ENCODE measurements at regions not wholly inside any gene's neighbourhood (a gene's known extent, or its start where the extent isn't known, plus 50 kb on each side); places are given as distances from the start of the nearest gene placed in this dataset.
"Not testable (repeated sequence)": the region's sequence is repeated elsewhere in the genome, so short reads cannot be mapped to it uniquely, and the experiment has no call there.

DNA sequence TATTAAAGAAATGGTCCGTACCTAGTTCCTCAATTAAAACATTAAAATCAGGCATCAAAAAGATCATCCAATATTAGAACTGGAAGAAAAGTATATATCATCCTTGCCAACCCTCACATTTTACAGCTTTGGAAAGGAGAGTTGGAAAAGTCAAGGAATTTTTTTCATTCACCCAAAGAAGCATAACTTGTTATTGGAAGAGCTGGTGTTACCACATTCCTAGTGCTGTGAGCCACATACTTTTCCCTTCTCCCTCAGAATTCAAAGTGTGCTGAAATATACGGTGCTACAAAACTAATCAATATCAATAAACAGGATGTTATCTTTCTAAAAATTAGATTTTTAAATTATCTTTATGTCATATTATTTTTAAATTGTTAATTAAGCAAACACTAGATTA, 202.1 kb upstream of the FAT3 start:
- no peak for TF ChIP-seq CTCF (IDR thresholded peaks at IDR 0.05; ENCODE audit: low read depth, low read length, missing control alignments)
- H3K4me3 ChIP-seq (ENCODE audit: low read depth, low read length): no peak overlapping the region
- no peak for DNase-seq (ENCODE audit: low read depth)

- no peak overlapping the region for H3K4me3 ChIP-seq (ENCODE audit: low read depth, low read length)
- TF ChIP-seq CTCF (IDR thresholded peaks at IDR 0.05; ENCODE audit: low read depth, low read length, missing control alignments): no peak
- no peak for DNase-seq (ENCODE audit: low read depth)
Measured at GRCh38 chr11:92018332-92018731, 206.3 kb upstream of the FAT3 start.

- TF ChIP-seq CTCF (IDR thresholded peaks at IDR 0.05; ENCODE audit: low read depth, low read length, missing control alignments): no peak
- DNase-seq (ENCODE audit: low read depth): no peak
- H3K4me3 ChIP-seq (ENCODE audit: low read depth, low read length): no peak overlapping the region
Measured at GRCh38 chr11:92008249-92008648, 216.4 kb upstream of the FAT3 start.

GRCh38 chr11:92002568-92002967, 222.1 kb upstream of the FAT3 start:
- TF ChIP-seq CTCF (IDR thresholded peaks at IDR 0.05; ENCODE audit: low read depth, low read length, missing control alignments): no peak
- DNase-seq (ENCODE audit: low read depth): no peak
- no peak overlapping the region for H3K4me3 ChIP-seq (ENCODE audit: low read depth, low read length)

DNA sequence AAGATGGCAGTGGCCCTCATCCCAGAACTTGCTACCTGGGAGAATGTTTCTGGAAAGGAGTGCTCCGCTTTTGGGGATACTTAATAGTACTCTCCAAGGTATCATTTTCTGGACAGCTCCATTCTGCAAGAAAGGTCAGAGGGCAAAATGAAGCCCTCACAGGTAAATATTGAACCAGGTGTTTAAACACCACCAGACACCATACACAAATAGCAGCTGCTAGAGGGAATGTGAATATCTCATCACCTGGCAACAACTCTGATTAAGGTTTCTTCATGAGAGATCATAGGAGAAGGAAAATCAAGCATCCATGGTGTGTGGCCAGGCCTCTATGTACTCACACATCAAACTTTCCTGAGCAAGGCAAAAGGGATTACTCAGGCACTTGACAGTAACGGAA, 226.1 kb upstream of the FAT3 start:
- no peak for DNase-seq (ENCODE audit: low read depth)
- no peak for TF ChIP-seq CTCF (IDR thresholded peaks at IDR 0.05; ENCODE audit: low read depth, low read length, missing control alignments)
- no peak overlapping the region for H3K4me3 ChIP-seq (ENCODE audit: low read depth, low read length)

- DNase-seq (ENCODE audit: low read depth): no peak
- no peak for TF ChIP-seq CTCF (IDR thresholded peaks at IDR 0.05; ENCODE audit: low read depth, low read length, missing control alignments)
- H3K4me3 ChIP-seq (ENCODE audit: low read depth, low read length): no peak overlapping the region
Measured at GRCh38 chr11:91997226-91997625, 227.4 kb upstream of the FAT3 start.

GRCh38 chr11:91996526-91996925, 228.1 kb upstream of the FAT3 start:
- no peak for TF ChIP-seq CTCF (IDR thresholded peaks at IDR 0.05; ENCODE audit: low read depth, low read length, missing control alignments)
- DNase-seq (ENCODE audit: low read depth): no peak
- no peak overlapping the region for H3K4me3 ChIP-seq (ENCODE audit: low read depth, low read length)

GRCh38 chr11:91988443-91988842, 236.2 kb upstream of the FAT3 start:
- H3K4me3 ChIP-seq (ENCODE audit: low read depth, low read length); DNase-seq (ENCODE audit: low read depth): not testable (repeated sequence)
